HEK293 (cell line): ENCODE measurements at regions not wholly inside any gene's neighbourhood (a gene's known extent, or its start where the extent isn't known, plus 50 kb on each side); places are given as distances from the start of the nearest gene placed in this dataset.

Source experiments
- BCL11B ChIP-seq: fragments of 450-650 bp; formaldehyde crosslinking; IDR thresholded peaks from 2 replicates; pipeline ENCODE4 v1.5.1; 2016; ENCODE audit warnings: low read depth, missing biosample characterization, missing genetic modification characterization
- GLI2 ChIP-seq: fragments of 450-650 bp; formaldehyde crosslinking; IDR thresholded peaks from 2 replicates; pipeline ENCODE4; 2017; ENCODE audit warnings: missing biosample characterization, missing genetic modification characterization, low read depth, borderline replicate concordance
- SP7 ChIP-seq: fragments of 450-650 bp; formaldehyde crosslinking; IDR thresholded peaks from 2 replicates; pipeline ENCODE4 v1.5.1; 2016; ENCODE audit warnings: missing biosample characterization, missing genetic modification characterization
- YY1 ChIP-seq: fragments of 450-650 bp; formaldehyde crosslinking; IDR thresholded peaks from 2 replicates; pipeline ENCODE4 v1.5.1; 2018; ENCODE audit warnings: missing biosample characterization, missing genetic modification characterization
- ZFP41 ChIP-seq: fragments of 450-650 bp; formaldehyde crosslinking; IDR thresholded peaks from 2 replicates; pipeline ENCODE4 v1.5.1; 2016; ENCODE audit warnings: missing biosample characterization, missing genetic modification characterization, borderline replicate concordance
- ZNF10 ChIP-seq: fragments of 450-650 bp; formaldehyde crosslinking; IDR thresholded peaks from 2 replicates; pipeline ENCODE4 v1.5.1; 2017; ENCODE audit warnings: missing biosample characterization, missing genetic modification characterization
- ZNF112 ChIP-seq: fragments of 450-650 bp; formaldehyde crosslinking; IDR thresholded peaks from 2 replicates; pipeline ENCODE4 v1.5.0; 2017; ENCODE audit warnings: missing biosample characterization, missing genetic modification characterization
- ZNF155 ChIP-seq: fragments of 450-650 bp; formaldehyde crosslinking; IDR thresholded peaks from 2 replicates; pipeline ENCODE4 v1.5.1; 2016; ENCODE audit warnings: missing biosample characterization, missing genetic modification characterization
- ZNF175 ChIP-seq: fragments of 450-650 bp; formaldehyde crosslinking; IDR thresholded peaks from 2 replicates; pipeline ENCODE4 v1.5.1; 2016; ENCODE audit warnings: missing biosample characterization, missing genetic modification characterization
- ZNF2 ChIP-seq: fragments of 450-650 bp; formaldehyde crosslinking; IDR thresholded peaks from 2 replicates; pipeline ENCODE4 v1.5.1; 2016; ENCODE audit warnings: missing biosample characterization, missing genetic modification characterization
- ZNF211 ChIP-seq: fragments of 450-650 bp; formaldehyde crosslinking; IDR thresholded peaks from 2 replicates; pipeline ENCODE4 v1.5.1; 2016; ENCODE audit warnings: low read depth, missing biosample characterization, missing genetic modification characterization
- ZNF214 ChIP-seq: fragments of 450-650 bp; formaldehyde crosslinking; IDR thresholded peaks from 2 replicates; pipeline ENCODE4 v1.5.1; 2017; ENCODE audit warnings: missing biosample characterization, mild to moderate bottlenecking, missing genetic modification characterization, borderline replicate concordance
- ZNF223 ChIP-seq: fragments of 450-650 bp; formaldehyde crosslinking; IDR thresholded peaks from 2 replicates; pipeline ENCODE4 v1.5.1; 2016; ENCODE audit warnings: missing biosample characterization, missing genetic modification characterization
- ZNF335 ChIP-seq: fragments of 450-650 bp; formaldehyde crosslinking; conservative IDR thresholded peaks from 2 replicates; pipeline ENCODE4 v1.5.1; 2016; ENCODE audit warnings: missing biosample characterization, missing genetic modification characterization
- ZNF473 ChIP-seq: fragments of 450-650 bp; formaldehyde crosslinking; IDR thresholded peaks from 2 replicates; pipeline ENCODE4 v1.5.1; 2017; ENCODE audit warnings: missing biosample characterization, missing genetic modification characterization
- ZNF549 ChIP-seq: fragments of 450-650 bp; IDR thresholded peaks from 2 replicates; pipeline ENCODE4 v1.5.1; 2018; ENCODE audit warnings: missing biosample characterization, missing genetic modification characterization, mild to moderate bottlenecking, inconsistent platforms, moderate library complexity
- ZNF555 ChIP-seq: fragments of 450-650 bp; formaldehyde crosslinking; conservative IDR thresholded peaks from 2 replicates; pipeline ENCODE4 v1.5.1; 2017; ENCODE audit warnings: missing biosample characterization, mild to moderate bottlenecking, missing genetic modification characterization, inconsistent platforms
- ZNF624 ChIP-seq: fragments of 450-650 bp; formaldehyde crosslinking; IDR thresholded peaks from 2 replicates; pipeline ENCODE4 v1.5.1; 2017; ENCODE audit warnings: missing biosample characterization, missing genetic modification characterization
- ZNF660 ChIP-seq: fragments of 450-650 bp; IDR thresholded peaks from 2 replicates; pipeline ENCODE4 v1.5.1; 2018; ENCODE audit warnings: missing biosample characterization, mild to moderate bottlenecking, missing genetic modification characterization
- ZNF677 ChIP-seq: fragments of 450-650 bp; IDR thresholded peaks from 2 replicates; pipeline ENCODE4 v1.5.0; 2018; ENCODE audit warnings: missing biosample characterization, mild to moderate bottlenecking, missing genetic modification characterization, moderate library complexity
- ZNF776 ChIP-seq: fragments of 450-650 bp; formaldehyde crosslinking; IDR thresholded peaks from 2 replicates; pipeline ENCODE4 v1.5.0; 2017; ENCODE audit warnings: missing biosample characterization, missing genetic modification characterization, borderline replicate concordance
- ZNF791 ChIP-seq: fragments of 450-650 bp; formaldehyde crosslinking; IDR thresholded peaks from 2 replicates; pipeline ENCODE4 v1.5.1; 2016; ENCODE audit warnings: missing biosample characterization, missing genetic modification characterization
- TF ChIP-seq, protein P1 (sequence below): fragments of 450-650 bp; formaldehyde crosslinking; IDR thresholded peaks from 2 replicates; pipeline ENCODE4 v1.5.1; 2016; ENCODE audit warnings: missing biosample characterization, missing genetic modification characterization, borderline replicate concordance
- TF ChIP-seq, protein P2 (sequence below): fragments of 450-650 bp; formaldehyde crosslinking; IDR thresholded peaks from 2 replicates; pipeline ENCODE4 v1.5.1; 2017; ENCODE audit warnings: missing biosample characterization, mild to moderate bottlenecking, missing genetic modification characterization, moderate library complexity
- TF ChIP-seq, protein P3 (sequence below): fragments of 450-650 bp; formaldehyde crosslinking; IDR thresholded peaks from 2 replicates; pipeline ENCODE4 v1.5.1; 2016; ENCODE audit warnings: missing biosample characterization, missing genetic modification characterization
- TF ChIP-seq, protein P4 (sequence below): fragments of 450-650 bp; formaldehyde crosslinking; IDR thresholded peaks from 2 replicates; pipeline ENCODE4 v1.5.1; 2016; ENCODE audit warnings: missing biosample characterization, missing genetic modification characterization
- TF ChIP-seq, protein P5 (sequence below): fragments of 450-650 bp; formaldehyde crosslinking; IDR thresholded peaks from 2 replicates; pipeline ENCODE4; 2016; ENCODE audit warnings: missing biosample characterization, missing genetic modification characterization
- TF ChIP-seq, protein P6 (sequence below): fragments of 450-650 bp; formaldehyde crosslinking; IDR thresholded peaks from 2 replicates; pipeline ENCODE4 v1.5.1; 2017; ENCODE audit warnings: missing biosample characterization, missing genetic modification characterization

DNA sequence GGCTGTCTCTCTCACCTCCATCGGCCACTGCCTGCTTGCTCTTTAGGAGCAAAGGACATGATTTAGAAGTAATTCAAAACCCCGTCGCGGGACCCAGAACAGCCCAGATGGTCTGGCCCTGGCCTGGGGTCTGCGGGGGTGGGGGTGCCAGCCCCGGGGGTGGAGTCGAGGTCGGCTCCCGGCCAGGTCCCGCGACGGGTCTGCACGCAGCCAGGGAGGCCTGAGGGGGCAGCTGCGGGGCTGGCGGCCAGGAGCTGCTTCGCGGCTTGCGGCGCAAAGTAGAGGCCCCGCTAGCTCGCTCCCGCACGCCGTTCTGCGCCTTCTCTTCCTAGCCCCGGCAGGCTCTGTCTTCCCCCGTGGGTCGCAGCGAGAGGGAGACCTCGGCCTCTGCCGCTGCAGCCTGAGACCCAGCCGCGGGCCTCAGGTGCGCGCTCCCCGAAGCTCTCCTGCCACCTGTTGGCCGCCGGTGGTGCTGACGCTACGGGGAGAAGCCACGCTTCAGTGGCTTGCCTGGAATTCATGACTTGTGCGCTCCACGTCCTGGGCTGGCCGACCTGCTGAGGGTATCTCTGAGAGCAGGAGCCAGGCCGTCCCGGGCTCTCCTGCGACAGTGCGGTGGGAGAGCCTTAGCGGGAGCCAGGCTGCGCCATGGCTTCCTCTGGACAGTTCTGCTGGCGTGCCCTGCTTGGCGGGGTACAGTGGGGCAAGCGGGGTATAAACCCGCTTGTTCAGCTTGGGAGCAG, 157.2 kb upstream of the PITX1 start (continued):
- TF ChIP-seq BCL11B (tag by site-specific recombination) (peak; percentile 72; the same call in 1 of the 2 replicates), ZNF10 (no peak), GLI2 (tag by site-specific recombination) (no peak), ZNF776 (no peak), ZNF791 (tag by site-specific recombination) (no peak; the same call in 1 of the 2 replicates), ZNF624 (tag by site-specific recombination) (no peak), ZNF549 (tag by site-specific recombination) (no peak), ZNF155 (tag by site-specific recombination) (no peak), SP7 (peak; percentile 82), ZNF211 (tag by site-specific recombination) (no peak), ZFP41 (no peak), ZNF2 (tag by site-specific recombination) (peak; percentile 98), ZNF555 (no peak), ZNF112 (tag by site-specific recombination) (no peak), ZNF175 (tag by site-specific recombination) (no peak), ZNF214 (tag by site-specific recombination) (no peak), YY1 (tag by site-specific recombination) (peak; percentile 31; the same call in 1 of the 2 replicates), ZNF677 (no peak), ZNF473 (no peak), ZNF223 (tag by site-specific recombination) (no peak), ZNF335 (tag by site-specific recombination) (peak; percentile 59), ZNF660 (tag by site-specific recombination) (peak; percentile 91)
- TF ChIP-seq, protein P1, sequence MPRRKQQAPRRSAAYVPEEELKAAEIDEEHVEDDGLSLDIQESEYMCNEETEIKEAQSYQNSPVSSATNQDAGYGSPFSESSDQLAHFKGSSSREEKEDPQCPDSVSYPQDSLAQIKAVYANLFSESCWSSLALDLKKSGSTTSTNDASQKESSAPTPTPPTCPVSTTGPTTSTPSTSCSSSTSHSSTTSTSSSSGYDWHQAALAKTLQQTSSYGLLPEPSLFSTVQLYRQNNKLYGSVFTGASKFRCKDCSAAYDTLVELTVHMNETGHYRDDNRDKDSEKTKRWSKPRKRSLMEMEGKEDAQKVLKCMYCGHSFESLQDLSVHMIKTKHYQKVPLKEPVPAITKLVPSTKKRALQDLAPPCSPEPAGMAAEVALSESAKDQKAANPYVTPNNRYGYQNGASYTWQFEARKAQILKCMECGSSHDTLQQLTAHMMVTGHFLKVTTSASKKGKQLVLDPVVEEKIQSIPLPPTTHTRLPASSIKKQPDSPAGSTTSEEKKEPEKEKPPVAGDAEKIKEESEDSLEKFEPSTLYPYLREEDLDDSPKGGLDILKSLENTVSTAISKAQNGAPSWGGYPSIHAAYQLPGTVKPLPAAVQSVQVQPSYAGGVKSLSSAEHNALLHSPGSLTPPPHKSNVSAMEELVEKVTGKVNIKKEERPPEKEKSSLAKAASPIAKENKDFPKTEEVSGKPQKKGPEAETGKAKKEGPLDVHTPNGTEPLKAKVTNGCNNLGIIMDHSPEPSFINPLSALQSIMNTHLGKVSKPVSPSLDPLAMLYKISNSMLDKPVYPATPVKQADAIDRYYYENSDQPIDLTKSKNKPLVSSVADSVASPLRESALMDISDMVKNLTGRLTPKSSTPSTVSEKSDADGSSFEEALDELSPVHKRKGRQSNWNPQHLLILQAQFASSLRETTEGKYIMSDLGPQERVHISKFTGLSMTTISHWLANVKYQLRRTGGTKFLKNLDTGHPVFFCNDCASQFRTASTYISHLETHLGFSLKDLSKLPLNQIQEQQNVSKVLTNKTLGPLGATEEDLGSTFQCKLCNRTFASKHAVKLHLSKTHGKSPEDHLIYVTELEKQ (tag by site-specific recombination): no peak
- TF ChIP-seq, protein P2, sequence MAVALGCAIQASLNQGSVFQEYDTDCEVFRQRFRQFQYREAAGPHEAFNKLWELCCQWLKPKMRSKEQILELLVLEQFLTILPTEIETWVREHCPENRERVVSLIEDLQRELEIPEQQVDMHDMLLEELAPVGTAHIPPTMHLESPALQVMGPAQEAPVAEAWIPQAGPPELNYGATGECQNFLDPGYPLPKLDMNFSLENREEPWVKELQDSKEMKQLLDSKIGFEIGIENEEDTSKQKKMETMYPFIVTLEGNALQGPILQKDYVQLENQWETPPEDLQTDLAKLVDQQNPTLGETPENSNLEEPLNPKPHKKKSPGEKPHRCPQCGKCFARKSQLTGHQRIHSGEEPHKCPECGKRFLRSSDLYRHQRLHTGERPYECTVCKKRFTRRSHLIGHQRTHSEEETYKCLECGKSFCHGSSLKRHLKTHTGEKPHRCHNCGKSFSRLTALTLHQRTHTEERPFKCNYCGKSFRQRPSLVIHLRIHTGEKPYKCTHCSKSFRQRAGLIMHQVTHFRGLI: no peak
- TF ChIP-seq, protein P3, sequence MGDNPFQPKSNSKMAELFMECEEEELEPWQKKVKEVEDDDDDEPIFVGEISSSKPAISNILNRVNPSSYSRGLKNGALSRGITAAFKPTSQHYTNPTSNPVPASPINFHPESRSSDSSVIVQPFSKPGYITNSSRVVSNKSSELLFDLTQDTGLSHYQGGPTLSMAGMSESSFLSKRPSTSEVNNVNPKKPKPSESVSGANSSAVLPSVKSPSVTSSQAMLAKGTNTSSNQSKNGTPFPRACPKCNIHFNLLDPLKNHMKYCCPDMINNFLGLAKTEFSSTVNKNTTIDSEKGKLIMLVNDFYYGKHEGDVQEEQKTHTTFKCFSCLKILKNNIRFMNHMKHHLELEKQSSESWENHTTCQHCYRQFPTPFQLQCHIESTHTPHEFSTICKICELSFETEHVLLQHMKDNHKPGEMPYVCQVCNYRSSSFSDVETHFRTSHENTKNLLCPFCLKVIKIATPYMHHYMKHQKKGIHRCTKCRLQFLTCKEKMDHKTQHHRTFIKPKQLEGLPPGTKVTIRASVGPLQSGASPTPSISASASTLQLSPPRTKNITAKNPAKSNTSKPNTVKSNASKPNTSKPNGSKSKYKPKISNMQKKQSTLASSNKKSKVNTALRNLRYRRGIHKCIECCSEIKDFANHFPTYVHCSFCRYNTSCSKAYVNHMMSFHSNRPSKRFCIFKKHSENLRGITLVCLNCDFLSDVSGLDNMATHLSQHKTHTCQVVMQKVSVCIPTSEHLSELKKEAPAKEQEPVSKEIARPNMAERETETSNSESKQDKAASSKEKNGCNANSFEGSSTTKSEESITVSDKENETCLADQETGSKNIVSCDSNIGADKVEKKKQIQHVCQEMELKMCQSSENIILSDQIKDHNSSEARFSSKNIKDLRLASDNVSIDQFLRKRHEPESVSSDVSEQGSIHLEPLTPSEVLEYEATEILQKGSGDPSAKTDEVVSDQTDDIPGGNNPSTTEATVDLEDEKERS (tag by site-specific recombination): no peak
- TF ChIP-seq, protein P4, sequence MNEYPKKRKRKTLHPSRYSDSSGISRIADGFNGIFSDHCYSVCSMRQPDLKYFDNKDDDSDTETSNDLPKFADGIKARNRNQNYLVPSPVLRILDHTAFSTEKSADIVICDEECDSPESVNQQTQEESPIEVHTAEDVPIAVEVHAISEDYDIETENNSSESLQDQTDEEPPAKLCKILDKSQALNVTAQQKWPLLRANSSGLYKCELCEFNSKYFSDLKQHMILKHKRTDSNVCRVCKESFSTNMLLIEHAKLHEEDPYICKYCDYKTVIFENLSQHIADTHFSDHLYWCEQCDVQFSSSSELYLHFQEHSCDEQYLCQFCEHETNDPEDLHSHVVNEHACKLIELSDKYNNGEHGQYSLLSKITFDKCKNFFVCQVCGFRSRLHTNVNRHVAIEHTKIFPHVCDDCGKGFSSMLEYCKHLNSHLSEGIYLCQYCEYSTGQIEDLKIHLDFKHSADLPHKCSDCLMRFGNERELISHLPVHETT (tag by site-specific recombination): 0 out of 2 replicates have a peak, but pooled peaks have one; percentile 28
- TF ChIP-seq, protein P5, sequence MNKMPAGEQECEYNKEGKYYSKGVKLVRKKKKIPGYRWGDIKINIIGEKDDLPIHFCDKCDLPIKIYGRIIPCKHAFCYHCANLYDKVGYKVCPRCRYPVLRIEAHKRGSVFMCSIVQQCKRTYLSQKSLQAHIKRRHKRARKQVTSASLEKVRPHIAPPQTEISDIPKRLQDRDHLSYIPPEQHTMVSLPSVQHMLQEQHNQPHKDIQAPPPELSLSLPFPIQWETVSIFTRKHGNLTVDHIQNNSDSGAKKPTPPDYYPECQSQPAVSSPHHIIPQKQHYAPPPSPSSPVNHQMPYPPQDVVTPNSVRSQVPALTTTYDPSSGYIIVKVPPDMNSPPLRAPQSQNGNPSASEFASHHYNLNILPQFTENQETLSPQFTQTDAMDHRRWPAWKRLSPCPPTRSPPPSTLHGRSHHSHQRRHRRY (tag by site-specific recombination): no peak
- TF ChIP-seq, protein P6, sequence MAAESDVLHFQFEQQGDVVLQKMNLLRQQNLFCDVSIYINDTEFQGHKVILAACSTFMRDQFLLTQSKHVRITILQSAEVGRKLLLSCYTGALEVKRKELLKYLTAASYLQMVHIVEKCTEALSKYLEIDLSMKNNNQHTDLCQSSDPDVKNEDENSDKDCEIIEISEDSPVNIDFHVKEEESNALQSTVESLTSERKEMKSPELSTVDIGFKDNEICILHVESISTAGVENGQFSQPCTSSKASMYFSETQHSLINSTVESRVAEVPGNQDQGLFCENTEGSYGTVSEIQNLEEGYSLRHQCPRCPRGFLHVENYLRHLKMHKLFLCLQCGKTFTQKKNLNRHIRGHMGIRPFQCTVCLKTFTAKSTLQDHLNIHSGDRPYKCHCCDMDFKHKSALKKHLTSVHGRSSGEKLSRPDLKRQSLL (tag by site-specific recombination): peak; percentile 36; the same call in 1 of the 2 replicates
